22Rv1 (cell line): ENCODE measurements at regions not wholly inside any gene's neighbourhood (a gene's known extent, or its start where the extent isn't known, plus 50 kb on each side); places are given as distances from the start of the nearest gene placed in this dataset.

Source experiments
- ZFX ChIP-seq: fragments of 450-650 bp; IDR thresholded peaks from 2 replicates; pipeline ENCODE4 v1.6.1; 2017; ENCODE audit warnings: antibody characterized with exemption, borderline replicate concordance
- TF ChIP-seq, protein P1 (sequence below): fragments of 450-650 bp; IDR thresholded peaks from 2 replicates; pipeline ENCODE4 v1.5.1; 2017; ENCODE audit warnings: mild to moderate bottlenecking

DNA sequence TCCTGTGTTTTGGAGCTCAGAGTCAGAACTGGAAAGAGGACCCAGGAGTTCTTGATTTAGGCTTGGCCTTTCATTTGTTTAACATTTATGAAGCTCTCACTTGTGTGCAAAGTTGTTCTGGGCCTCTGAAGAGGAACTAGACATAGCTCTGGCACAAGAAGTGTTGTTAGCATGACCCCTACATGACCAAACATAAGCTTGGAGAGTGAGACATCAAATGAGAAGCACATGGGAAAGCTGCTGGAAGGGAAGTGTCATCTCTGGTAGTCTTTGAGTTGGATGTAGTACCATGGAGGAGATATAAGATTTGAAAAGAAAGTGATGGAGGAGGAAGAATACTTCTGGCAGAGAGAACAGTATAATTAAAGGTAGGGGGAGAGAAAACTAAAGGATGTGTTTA is 370.1 kb downstream of the ADRA2A start:
- TF ChIP-seq, protein P1, sequence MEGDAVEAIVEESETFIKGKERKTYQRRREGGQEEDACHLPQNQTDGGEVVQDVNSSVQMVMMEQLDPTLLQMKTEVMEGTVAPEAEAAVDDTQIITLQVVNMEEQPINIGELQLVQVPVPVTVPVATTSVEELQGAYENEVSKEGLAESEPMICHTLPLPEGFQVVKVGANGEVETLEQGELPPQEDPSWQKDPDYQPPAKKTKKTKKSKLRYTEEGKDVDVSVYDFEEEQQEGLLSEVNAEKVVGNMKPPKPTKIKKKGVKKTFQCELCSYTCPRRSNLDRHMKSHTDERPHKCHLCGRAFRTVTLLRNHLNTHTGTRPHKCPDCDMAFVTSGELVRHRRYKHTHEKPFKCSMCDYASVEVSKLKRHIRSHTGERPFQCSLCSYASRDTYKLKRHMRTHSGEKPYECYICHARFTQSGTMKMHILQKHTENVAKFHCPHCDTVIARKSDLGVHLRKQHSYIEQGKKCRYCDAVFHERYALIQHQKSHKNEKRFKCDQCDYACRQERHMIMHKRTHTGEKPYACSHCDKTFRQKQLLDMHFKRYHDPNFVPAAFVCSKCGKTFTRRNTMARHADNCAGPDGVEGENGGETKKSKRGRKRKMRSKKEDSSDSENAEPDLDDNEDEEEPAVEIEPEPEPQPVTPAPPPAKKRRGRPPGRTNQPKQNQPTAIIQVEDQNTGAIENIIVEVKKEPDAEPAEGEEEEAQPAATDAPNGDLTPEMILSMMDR = no peak
- no peak for TF ChIP-seq ZFX
